RWPE1 (cell line): ENCODE measurements at regions not wholly inside any gene's neighbourhood (a gene's known extent, or its start where the extent isn't known, plus 50 kb on each side); places are given as distances from the start of the nearest gene placed in this dataset.
"Not testable (repeated sequence)": the region's sequence is repeated elsewhere in the genome, so short reads cannot be mapped to it uniquely, and the experiment has no call there.

ENCODE experiments used
- CTCF ChIA-PET: fragments of 350-600 bp; sonication (Branson Sonifier 250); formaldehyde crosslinking; extraction: SDS; loops from one replicate; lab custom pipeline; 2021; lab: Yijun Ruan, JAX
- POLR2A ChIA-PET: fragments of 400-600 bp; formaldehyde crosslinking; extraction: SDS; loops from one replicate; lab custom pipeline; 2020; ENCODE audit warnings: antibody characterized with exemption; ENCODE audit not compliant: low non-redundant PET; lab: Yijun Ruan, JAX
- DNase-seq: peaks from one replicate; pipeline ENCODE4 v3.0.0; 2012; ENCODE audit warnings: low spot score
- H3K27ac ChIP-seq: fragments of 450-650 bp; 2 replicates; pipeline ENCODE4 v1.5.1; 2017
- CTCF ChIP-seq: fragments of 450-650 bp; conservative IDR thresholded peaks from 2 replicates; pipeline ENCODE4 v1.5.1; 2017; ENCODE audit warnings: low read depth, mild to moderate bottlenecking

GRCh38 chr6:6091608-6092002 is 84.9 kb upstream of the NRN1 start:
- H3K27ac ChIP-seq, result no peak overlapping the region
- ChIA-PET POLR2A (no interaction called here), CTCF (interaction anchor here (0.9 kb wide), 1 partner anchor 34 kb away, joined by 4 read pairs; no protein-coding TSS in a partner anchor)
- no peak for TF ChIP-seq CTCF
- no peak for DNase-seq

- TF ChIP-seq CTCF, result no peak
- no peak overlapping the region for H3K27ac ChIP-seq
- no peak for DNase-seq
- CTCF ChIA-PET, result no interaction called here
- POLR2A ChIA-PET, result no interaction called here
Measured at GRCh38 chr6:6090861-6091607, 84.3 kb upstream of the NRN1 start.

- ChIA-PET POLR2A (no interaction called here), CTCF (no interaction called here)
- no peak overlapping the region for H3K27ac ChIP-seq
- DNase-seq, result no peak
- no peak for TF ChIP-seq CTCF
Measured at GRCh38 chr6:6085928-6086668, 79.4 kb upstream of the NRN1 start.

GRCh38 chr6:6080975-6081374 is 74.2 kb upstream of the NRN1 start:
- H3K27ac ChIP-seq, result no peak overlapping the region
- no peak for DNase-seq
- ChIA-PET POLR2A (no interaction called here), CTCF (no interaction called here)
- TF ChIP-seq CTCF, result no peak

- H3K27ac ChIP-seq, result no peak overlapping the region
- ChIA-PET POLR2A (no interaction called here), CTCF (no interaction called here)
- no peak for DNase-seq
- TF ChIP-seq CTCF, result no peak
Measured at GRCh38 chr6:6074190-6074589, 67.5 kb upstream of the NRN1 start.

GRCh38 chr6:6068157-6068556 is 61.4 kb upstream of the NRN1 start:
- H3K27ac ChIP-seq, POLR2A ChIA-PET, DNase-seq: not testable (repeated sequence)
- CTCF ChIA-PET, result interaction anchor here (0.6 kb wide), 1 partner anchor 116 kb away, joined by 3 read pairs; no protein-coding TSS in a partner anchor

GRCh38 chr6:6058054-6058444 is 51.3 kb upstream of the NRN1 start:
- no peak for DNase-seq
- ChIA-PET CTCF (interaction anchor here (0.6 to 1.7 kb wide), 4 partner anchors 34 to 489 kb away, joined by 3 to 13 read pairs (median 4); no protein-coding TSS in a partner anchor), POLR2A (no interaction called here)
- no peak for TF ChIP-seq CTCF
- no peak overlapping the region for H3K27ac ChIP-seq
